IMR-90 (cell line): ENCODE measurements at regions not wholly inside any gene's neighbourhood (a gene's known extent, or its start where the extent isn't known, plus 50 kb on each side); places are given as distances from the start of the nearest gene placed in this dataset.

ENCODE experiments used
- ATAC-seq: fragments of 200-7000 bp; cut with Tn5 transposase; 2 replicates; pipeline ENCODE4 v1.9.1; 2020; ENCODE audit warnings: low read depth, mild to moderate bottlenecking, moderate library complexity
- BruUV-seq: library from RNA; stranded (reverse); fragments of 400-500 nt; replicated peaks from 2 replicates; lab custom pipeline; 2021; lab: Mats Ljungman, UMichigan
- CTCF ChIA-PET: fragments of 300-600 bp; formaldehyde crosslinking; extraction: SDS; loops from one replicate; lab custom pipeline; 2021; ENCODE audit warnings: antibody characterized with exemption; lab: Yijun Ruan, JAX
- POLR2A ChIA-PET: fragments of 300-600 bp; sonication (Branson Sonifier 250); formaldehyde crosslinking; loops from one replicate; lab custom pipeline; 2022; ENCODE audit warnings: antibody characterized with exemption; ENCODE audit not compliant: unreplicated experiment; lab: Charles Lee
- DNase-seq: peaks from one replicate; pipeline ENCODE4 v3.0.0; 2013
- H2AFZ ChIP-seq: replicated peaks from 2 replicates; pipeline ENCODE3; 2013; ENCODE audit warnings: low read length, mild to moderate bottlenecking; ENCODE audit not compliant: poor library complexity
- H2AK5ac ChIP-seq: 2 replicates; pipeline ENCODE4 v1.6.1; 2013; ENCODE audit warnings: low read depth, low read length, inconsistent platforms
- H2AK9ac ChIP-seq: replicated peaks from 2 replicates; pipeline ENCODE3; 2013; ENCODE audit warnings: mild to moderate bottlenecking, low read depth, low read length, moderate library complexity; ENCODE audit not compliant: poor library complexity
- H2BK120ac ChIP-seq: 2 replicates; pipeline ENCODE4 v1.6.1; 2013; ENCODE audit warnings: low read depth, low read length, inconsistent platforms
- H2BK15ac ChIP-seq: 3 replicates; pipeline ENCODE4 v1.6.1; 2013; ENCODE audit warnings: low read depth, low read length, inconsistent platforms
- H2BK20ac ChIP-seq: 2 replicates; pipeline ENCODE4 v1.6.1; 2013; ENCODE audit warnings: low read depth, mild to moderate bottlenecking, inconsistent platforms, low read length, moderate library complexity
- H2BK5ac ChIP-seq: 2 replicates; pipeline ENCODE4 v1.6.1; 2013; ENCODE audit warnings: mild to moderate bottlenecking, low read depth, low read length, inconsistent platforms; ENCODE audit not compliant: poor library complexity, severe bottlenecking
- H3K14ac ChIP-seq: replicated peaks from 2 replicates; pipeline ENCODE4 v1.6.1; 2013; ENCODE audit warnings: low read depth, low read length, inconsistent platforms
- H3K18ac ChIP-seq: 2 replicates; pipeline ENCODE4 v1.6.1; 2013; ENCODE audit warnings: low read depth, low read length, control low read depth
- H3K23ac ChIP-seq: 2 replicates; pipeline ENCODE4 v1.6.1; 2013; ENCODE audit warnings: low read depth, low read length, inconsistent platforms
- H3K27ac ChIP-seq: 2 replicates; pipeline ENCODE4 v1.5.1; 2013; ENCODE audit warnings: mild to moderate bottlenecking, control low read depth, low read length; ENCODE audit not compliant: insufficient read depth
- H3K27me3 ChIP-seq: 2 replicates; pipeline ENCODE4 v1.6.1; 2013; ENCODE audit warnings: low read length; ENCODE audit not compliant: control insufficient read depth, insufficient read depth
- H3K36me3 ChIP-seq: 2 replicates; pipeline ENCODE4 v1.6.1; 2013; ENCODE audit warnings: low read length, mixed read lengths; ENCODE audit not compliant: control insufficient read depth, insufficient read depth
- H3K4ac ChIP-seq: 2 replicates; pipeline ENCODE4 v1.6.1; 2013; ENCODE audit warnings: low read depth, low read length, inconsistent platforms
- H3K4me1 ChIP-seq: 2 replicates; pipeline ENCODE4 v1.6.1; 2013; ENCODE audit warnings: low read length, mixed read lengths; ENCODE audit not compliant: control insufficient read depth, insufficient read depth
- H3K4me2 ChIP-seq: 2 replicates; pipeline ENCODE4 v1.6.1; 2013; ENCODE audit warnings: low read depth, mild to moderate bottlenecking, control low read depth, low read length, moderate library complexity
- H3K4me3 ChIP-seq: 2 replicates; pipeline ENCODE4 v1.5.1; 2013; ENCODE audit warnings: low read depth, mild to moderate bottlenecking, control low read depth, low read length, moderate library complexity; ENCODE audit not compliant: insufficient read depth
- H3K56ac ChIP-seq: 2 replicates; pipeline ENCODE4 v1.6.1; 2013; ENCODE audit warnings: low read length, inconsistent platforms; ENCODE audit not compliant: insufficient read depth; ENCODE audit errors: extremely low read depth
- H3K79me1 ChIP-seq, 2 experiments: 2 replicates each; pipeline ENCODE4 v1.6.1; 2013; ENCODE audit warnings: low read length in 2 of 2, inconsistent platforms in 1 of 2, low read depth in 1 of 2
- H3K9ac ChIP-seq: 2 replicates; pipeline ENCODE4 v1.6.1; 2013; ENCODE audit warnings: low read depth, low read length, control low read depth
- H3K9me1 ChIP-seq: 2 replicates; pipeline ENCODE4 v1.6.1; 2013; ENCODE audit warnings: low read length, inconsistent platforms; ENCODE audit not compliant: insufficient read depth
- H3K9me3 ChIP-seq: 2 replicates; pipeline ENCODE4 v1.6.1; 2013; ENCODE audit warnings: low read length; ENCODE audit not compliant: control insufficient read depth, insufficient read depth
- H4K20me1 ChIP-seq: 2 replicates; pipeline ENCODE4 v1.6.1; 2013; ENCODE audit warnings: low read length, inconsistent platforms; ENCODE audit not compliant: insufficient read depth
- H4K5ac ChIP-seq: 2 replicates; pipeline ENCODE4 v1.6.1; 2013; ENCODE audit warnings: mild to moderate bottlenecking, low read depth, low read length, control low read depth
- H4K8ac ChIP-seq, 2 experiments: 2 replicates each; pipeline ENCODE4 v1.6.1; 2013; ENCODE audit warnings: low read depth in 2 of 2, low read length in 2 of 2, control low read depth in 1 of 2, inconsistent platforms in 1 of 2
- H4K91ac ChIP-seq: 2 replicates; pipeline ENCODE4 v1.6.1; 2013; ENCODE audit warnings: low read depth, low read length, inconsistent platforms; ENCODE audit not compliant: insufficient read depth
- BHLHE40 ChIP-seq: fragments of 150-350 bp; IDR thresholded peaks from 2 replicates; pipeline ENCODE4 v1.6.1; 2016; ENCODE audit warnings: mild to moderate bottlenecking, low read depth, low read length
- CEBPB ChIP-seq: IDR thresholded peaks from 2 replicates; pipeline ENCODE4 v1.6.1; 2012; ENCODE audit warnings: low read depth, low read length, improper control_type of control experiment
- CHD1 ChIP-seq: IDR thresholded peaks from 2 replicates; pipeline ENCODE4 v1.6.1; 2012; ENCODE audit warnings: low read depth, low read length, improper control_type of control experiment
- CTCF ChIP-seq: conservative IDR thresholded peaks from 2 replicates; pipeline ENCODE4 v1.5.1; 2012; ENCODE audit warnings: mild to moderate bottlenecking, low read depth, low read length, improper control_type of control experiment
- ELK1 ChIP-seq: fragments of 150-350 bp; IDR thresholded peaks from 2 replicates; pipeline ENCODE4 v1.6.1; 2016; ENCODE audit warnings: low read depth, mild to moderate bottlenecking, low read length, moderate library complexity, borderline replicate concordance
- FOS ChIP-seq: fragments of 150-350 bp; IDR thresholded peaks from 2 replicates; pipeline ENCODE4 v1.6.1; 2016; ENCODE audit warnings: low read depth, low read length
- MAFK ChIP-seq: IDR thresholded peaks from 2 replicates; pipeline ENCODE4 v1.6.1; 2012; ENCODE audit warnings: low read depth, low read length, improper control_type of control experiment
- MAZ ChIP-seq: IDR thresholded peaks from 2 replicates; pipeline ENCODE4 v1.6.1; 2012; ENCODE audit warnings: low read depth, mild to moderate bottlenecking, low read length, improper control_type of control experiment, moderate library complexity, borderline replicate concordance
- MXI1 ChIP-seq: IDR thresholded peaks from 2 replicates; pipeline ENCODE4 v1.6.1; 2012; ENCODE audit warnings: low read depth, mild to moderate bottlenecking, low read length, moderate library complexity, borderline replicate concordance
- NFE2L2 ChIP-seq: fragments of 150-350 bp; IDR thresholded peaks from 2 replicates; pipeline ENCODE4 v1.6.1; 2016; ENCODE audit warnings: low read depth, mild to moderate bottlenecking, low read length
- POLR2A ChIP-seq: IDR thresholded peaks from 2 replicates; pipeline ENCODE4 v1.6.1; 2012; ENCODE audit warnings: mild to moderate bottlenecking, low read depth, low read length
- RAD21 ChIP-seq: IDR thresholded peaks from 2 replicates; pipeline ENCODE4 v1.6.1; 2012; ENCODE audit warnings: low read length, improper control_type of control experiment
- RCOR1 ChIP-seq: IDR thresholded peaks from 2 replicates; pipeline ENCODE4 v1.6.1; 2012; ENCODE audit warnings: mild to moderate bottlenecking, low read length, improper control_type of control experiment; ENCODE audit not compliant: insufficient replicate concordance
- RFX5 ChIP-seq: IDR thresholded peaks from 2 replicates; pipeline ENCODE4 v1.8.0; 2012; ENCODE audit warnings: low read depth, mild to moderate bottlenecking, low read length, moderate library complexity
- SMC3 ChIP-seq: fragments of 150-350 bp; IDR thresholded peaks from 2 replicates; pipeline ENCODE4 v1.6.1; 2016; ENCODE audit warnings: low read depth, mild to moderate bottlenecking, antibody characterized with exemption, low read length, moderate library complexity
- USF2 ChIP-seq: fragments of 150-350 bp; IDR thresholded peaks from 2 replicates; pipeline ENCODE4 v1.6.1; 2017; ENCODE audit warnings: mild to moderate bottlenecking, antibody characterized with exemption, low read length, low read depth
- dilution Hi-C: fragments of 300-500 bp; cut with HindIII; formaldehyde crosslinking; loops from one replicate; pipeline ENCODE4 v1.14.3; 2018; ENCODE audit warnings: low sequenced_read_pairs; ENCODE audit not compliant: unreplicated experiment
- in situ Hi-C: fragments of 300-500 bp; cut with MboI; formaldehyde crosslinking; loops from 3 replicates; pipeline ENCODE4 v1.14.3; 2019; ENCODE audit warnings: low sequenced_read_pairs, inconsistent platforms, mixed read lengths
- intact Hi-C: fragments of 100-400 bp; cut with micrococcal nuclease; formaldehyde crosslinking; loops from 2 replicates; pipeline ENCODE4 v1.10.0; 2022

- H3K27me3 ChIP-seq = no peaks in the 10 kb centered on the region
- TF ChIP-seq FOS = no peak
- no peak for TF ChIP-seq MXI1
- TF ChIP-seq MAZ = no peak
- no peak for TF ChIP-seq CEBPB
- no peak for TF ChIP-seq RFX5
- TF ChIP-seq RCOR1 = no peak
- TF ChIP-seq SMC3 = no peak
- no peak for TF ChIP-seq RAD21
- no peak for TF ChIP-seq CHD1
- no peak for TF ChIP-seq USF2
- TF ChIP-seq MAFK = no peak
- TF ChIP-seq ELK1 = no peak
- no peak for TF ChIP-seq NFE2L2
- TF ChIP-seq BHLHE40 = no peak
- TF ChIP-seq CTCF = no peak
- TF ChIP-seq POLR2A = no peak
- no peak overlapping the region for H3K27ac ChIP-seq
- H2AK9ac ChIP-seq = no peak overlapping the region
- DNase-seq (no peak), ATAC-seq (no peak)
- no peak overlapping the region for H3K4ac ChIP-seq
- no peaks in the 10 kb centered on the region for H3K79me1 ChIP-seq
- no peaks in the 10 kb centered on the region for H3K9me3 ChIP-seq
- H2AFZ ChIP-seq = no peak overlapping the region
- no peak overlapping the region for H3K14ac ChIP-seq
- BruUV-seq = no TSS peak
- no peaks in the 10 kb centered on the region for H3K36me3 ChIP-seq
- dilution Hi-C loops = no loop called here
- H3K56ac ChIP-seq = no peak overlapping the region
- no peak overlapping the region for H2AK5ac ChIP-seq
- no peaks in the 10 kb centered on the region for H3K9me1 ChIP-seq
- no peak overlapping the region for H2BK15ac ChIP-seq
- H4K8ac ChIP-seq = no peak overlapping the region
- POLR2A ChIA-PET = no interaction called here
- H3K4me2 ChIP-seq = no peak overlapping the region
- no peak overlapping the region for H4K91ac ChIP-seq
- no peaks in the 10 kb centered on the region for H3K4me1 ChIP-seq
- CTCF ChIA-PET = no interaction called here
- no peak overlapping the region for H2BK120ac ChIP-seq
- in situ Hi-C loops = no loop called here
- intact Hi-C loops = no loop called here
- H2BK20ac ChIP-seq = no peak overlapping the region
- no peak overlapping the region for H4K5ac ChIP-seq
- no peak overlapping the region for H3K18ac ChIP-seq
- H3K4me3 ChIP-seq = no peak overlapping the region
- no peak overlapping the region for H2BK5ac ChIP-seq
- no peaks in the 10 kb centered on the region for H4K20me1 ChIP-seq
- H3K23ac ChIP-seq = no peak overlapping the region
- H3K9ac ChIP-seq = no peak overlapping the region
These were observed 294.4 kb upstream of the PIK3C3 start for GRCh38 chr18:41660654-41661053.
